ENCODE measurements at regions not wholly inside any gene's neighbourhood (a gene's known extent, or its start where the extent isn't known, plus 50 kb on each side); places are given as distances from the start of the nearest gene placed in this dataset.

DNA sequence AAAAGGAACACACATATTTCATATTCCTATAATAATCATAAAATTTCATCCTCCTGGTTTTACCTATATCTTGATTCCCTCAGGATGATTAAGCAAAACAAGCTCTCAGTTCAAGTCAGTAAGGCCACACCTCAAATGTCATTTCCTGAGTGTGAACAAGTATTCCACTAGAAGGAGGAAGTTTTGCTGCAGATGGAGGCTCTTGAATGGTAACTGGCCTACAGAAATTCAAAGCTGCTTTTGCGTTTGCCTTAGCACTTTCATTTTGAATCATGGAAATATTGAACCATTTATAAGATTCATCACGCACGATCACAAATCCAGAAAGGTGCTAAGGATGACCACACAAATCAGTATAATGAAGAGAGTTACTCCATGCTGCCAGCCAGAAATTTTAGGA lies 254.4 kb upstream of the CXXC4 start:
- H3K36me3 ChIP-seq (ENCODE audit: insufficient read depth, low read length, poor library complexity, severe bottlenecking), result no peaks in the 10 kb centered on the region
- no peak for DNase-seq (ENCODE audit: low spot score)
- H3K4me1 ChIP-seq (ENCODE audit: insufficient read depth, low read length, poor library complexity, severe bottlenecking), result no peaks in the 10 kb centered on the region
- ChIA-PET POLR2A (ENCODE audit: low non-redundant PET) (no interaction called here), CTCF (no interaction called here)
- BruUV-seq (replicated peaks), result no TSS peak
- no peak overlapping the region for H3K27ac ChIP-seq (ENCODE audit: low read depth, low read length, poor library complexity, severe bottlenecking)
- intact Hi-C loops (cut with micrococcal nuclease; ENCODE audit: unreplicated experiment), result no loop called here
- no peak overlapping the region for H3K4me3 ChIP-seq (ENCODE audit: low read depth, low read length, poor library complexity, severe bottlenecking)
- TF ChIP-seq, protein P1, sequence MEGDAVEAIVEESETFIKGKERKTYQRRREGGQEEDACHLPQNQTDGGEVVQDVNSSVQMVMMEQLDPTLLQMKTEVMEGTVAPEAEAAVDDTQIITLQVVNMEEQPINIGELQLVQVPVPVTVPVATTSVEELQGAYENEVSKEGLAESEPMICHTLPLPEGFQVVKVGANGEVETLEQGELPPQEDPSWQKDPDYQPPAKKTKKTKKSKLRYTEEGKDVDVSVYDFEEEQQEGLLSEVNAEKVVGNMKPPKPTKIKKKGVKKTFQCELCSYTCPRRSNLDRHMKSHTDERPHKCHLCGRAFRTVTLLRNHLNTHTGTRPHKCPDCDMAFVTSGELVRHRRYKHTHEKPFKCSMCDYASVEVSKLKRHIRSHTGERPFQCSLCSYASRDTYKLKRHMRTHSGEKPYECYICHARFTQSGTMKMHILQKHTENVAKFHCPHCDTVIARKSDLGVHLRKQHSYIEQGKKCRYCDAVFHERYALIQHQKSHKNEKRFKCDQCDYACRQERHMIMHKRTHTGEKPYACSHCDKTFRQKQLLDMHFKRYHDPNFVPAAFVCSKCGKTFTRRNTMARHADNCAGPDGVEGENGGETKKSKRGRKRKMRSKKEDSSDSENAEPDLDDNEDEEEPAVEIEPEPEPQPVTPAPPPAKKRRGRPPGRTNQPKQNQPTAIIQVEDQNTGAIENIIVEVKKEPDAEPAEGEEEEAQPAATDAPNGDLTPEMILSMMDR (conservative IDR thresholded peaks at IDR 0.05; ENCODE audit: low read depth, low read length), result no peak
- TF ChIP-seq EZH2 (IDR thresholded peaks at IDR 0.05; ENCODE audit: borderline replicate concordance, low read depth, low read length, poor library complexity, severe bottlenecking), result no peak
- no peaks in the 10 kb centered on the region for H3K27me3 ChIP-seq (replicated peaks; ENCODE audit: insufficient read depth, low read depth, low read length, poor library complexity)
- no peaks in the 10 kb centered on the region for H3K9me3 ChIP-seq (ENCODE audit: low read depth, low read length, poor library complexity, severe bottlenecking)

DNA sequence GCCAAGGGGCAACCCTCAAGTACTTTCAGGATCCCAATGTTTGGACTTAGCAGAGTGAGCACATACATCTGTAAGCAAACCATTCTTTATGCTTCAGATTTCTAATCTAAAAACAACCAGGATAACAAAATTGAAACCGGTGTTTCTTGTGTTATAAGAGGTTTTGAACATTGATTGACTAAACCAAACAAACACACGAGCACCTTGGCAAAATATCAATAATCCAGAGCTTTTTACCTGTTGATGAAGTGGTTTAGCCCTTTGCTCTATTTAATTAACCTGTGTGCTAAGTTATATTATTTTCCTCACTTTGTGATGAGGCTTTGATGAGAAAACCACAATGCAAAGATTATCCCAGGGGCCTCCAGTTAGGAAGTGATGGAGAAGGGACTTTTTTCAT lies 255.3 kb upstream of the CXXC4 start:
- no peak for TF ChIP-seq EZH2 (IDR thresholded peaks at IDR 0.05; ENCODE audit: borderline replicate concordance, low read depth, low read length, poor library complexity, severe bottlenecking)
- TF ChIP-seq, protein P1 (conservative IDR thresholded peaks at IDR 0.05; ENCODE audit: low read depth, low read length), result no peak
- Histone ChIP-seq H3K36me3 (ENCODE audit: insufficient read depth, low read length, poor library complexity, severe bottlenecking) (no peaks in the 10 kb centered on the region), H3K27ac (ENCODE audit: low read depth, low read length, poor library complexity, severe bottlenecking) (no peak overlapping the region), H3K27me3 (replicated peaks; ENCODE audit: insufficient read depth, low read depth, low read length, poor library complexity) (no peaks in the 10 kb centered on the region), H3K4me3 (ENCODE audit: low read depth, low read length, poor library complexity, severe bottlenecking) (no peak overlapping the region), H3K4me1 (ENCODE audit: insufficient read depth, low read length, poor library complexity, severe bottlenecking) (no peaks in the 10 kb centered on the region), H3K9me3 (ENCODE audit: low read depth, low read length, poor library complexity, severe bottlenecking) (no peaks in the 10 kb centered on the region)
- ChIA-PET CTCF (no interaction called here), POLR2A (ENCODE audit: low non-redundant PET) (no interaction called here)
- intact Hi-C loops (cut with micrococcal nuclease; ENCODE audit: unreplicated experiment), result no loop called here
- no peak for DNase-seq (ENCODE audit: low spot score)
- BruUV-seq (replicated peaks), result no TSS peak

DNA sequence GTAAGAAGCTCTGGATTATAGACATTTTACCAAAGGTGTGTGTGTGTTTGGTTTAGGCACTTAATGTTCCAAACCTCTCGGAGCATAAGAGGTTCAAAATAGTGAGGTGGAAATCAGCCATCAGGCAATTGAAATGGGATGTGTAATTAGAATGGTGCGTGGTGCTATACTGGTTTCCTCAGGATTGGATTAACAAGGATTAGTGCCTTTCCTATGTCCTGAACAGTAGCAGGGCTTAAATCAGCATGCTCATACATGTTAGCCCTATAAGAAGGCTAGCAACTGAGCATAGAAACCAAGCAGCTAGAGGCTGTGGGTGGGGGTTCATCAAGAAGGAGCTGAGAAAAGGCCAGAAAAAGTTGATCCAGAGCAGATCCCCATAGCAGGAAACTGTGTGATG lies 256.8 kb upstream of the CXXC4 start:
- TF ChIP-seq, protein P1 (conservative IDR thresholded peaks at IDR 0.05; ENCODE audit: low read depth, low read length), result no peak
- TF ChIP-seq EZH2 (IDR thresholded peaks at IDR 0.05; ENCODE audit: borderline replicate concordance, low read depth, low read length, poor library complexity, severe bottlenecking), result no peak
- ChIA-PET POLR2A (ENCODE audit: low non-redundant PET) (no interaction called here), CTCF (no interaction called here)
- no TSS peak for BruUV-seq (replicated peaks)
- intact Hi-C loops (cut with micrococcal nuclease; ENCODE audit: unreplicated experiment), result no loop called here
- DNase-seq (ENCODE audit: low spot score), result no peak
- Histone ChIP-seq H3K27ac (ENCODE audit: low read depth, low read length, poor library complexity, severe bottlenecking) (no peak overlapping the region), H3K4me1 (ENCODE audit: insufficient read depth, low read length, poor library complexity, severe bottlenecking) (no peaks in the 10 kb centered on the region), H3K4me3 (ENCODE audit: low read depth, low read length, poor library complexity, severe bottlenecking) (no peak overlapping the region), H3K9me3 (ENCODE audit: low read depth, low read length, poor library complexity, severe bottlenecking) (no peaks in the 10 kb centered on the region), H3K36me3 (ENCODE audit: insufficient read depth, low read length, poor library complexity, severe bottlenecking) (no peaks in the 10 kb centered on the region), H3K27me3 (replicated peaks; ENCODE audit: insufficient read depth, low read depth, low read length, poor library complexity) (no peaks in the 10 kb centered on the region)
